WTC11 (cell line): ENCODE measurements at regions not wholly inside any gene's neighbourhood (a gene's known extent, or its start where the extent isn't known, plus 50 kb on each side); places are given as distances from the start of the nearest gene placed in this dataset.
A peak's percentile ranks its signal among the peaks of the same experiment; 100 is the strongest.

Source experiments
- ATAC-seq: fragments of 200-7000 bp; cut with Tn5 transposase; 2 replicates; pipeline ENCODE4 v1.10.0; 2021; ENCODE audit warnings: mild to moderate bottlenecking, moderate library complexity
- CTCF ChIA-PET: fragments of 300-600 bp; sonication (Branson Sonifier 250); formaldehyde crosslinking; loops from one replicate; lab custom pipeline; 2021; ENCODE audit warnings: antibody characterized with exemption; lab: Charles Lee
- POLR2A ChIA-PET: fragments of 350-600 bp; sonication (Branson Sonifier 250); formaldehyde crosslinking; loops from one replicate; lab custom pipeline; 2021; ENCODE audit warnings: antibody characterized with exemption; lab: Charles Lee
- DNase-seq: peaks from one replicate; pipeline ENCODE4 v3.0.0; 2021; ENCODE audit warnings: low spot score
- H3K27ac Mint-ChIP-seq: 2 replicates; pipeline ENCODE4 v1.8.0; 2021; ENCODE audit warnings: mixed read lengths
- H3K27me3 Mint-ChIP-seq: 2 replicates; pipeline ENCODE4 v1.8.0; 2021; ENCODE audit warnings: low read depth, mild to moderate bottlenecking, moderate library complexity, mixed read lengths
- H3K36me3 Mint-ChIP-seq: 2 replicates; pipeline ENCODE4 v1.8.0; 2021; ENCODE audit warnings: mixed read lengths
- H3K4me1 Mint-ChIP-seq: 2 replicates; pipeline ENCODE4 v1.8.0; 2022; ENCODE audit warnings: mixed read lengths
- H3K4me3 Mint-ChIP-seq: 2 replicates; pipeline ENCODE4 v1.8.0; 2021; ENCODE audit warnings: mild to moderate bottlenecking, moderate library complexity, mixed read lengths
- H3K9me3 Mint-ChIP-seq: 2 replicates; pipeline ENCODE4 v1.8.0; 2021; ENCODE audit warnings: mixed read lengths
- ATF1 ChIP-seq: sonication (generic); formaldehyde crosslinking; IDR thresholded peaks from 2 replicates; pipeline ENCODE4 v1.8.1; 2023; ENCODE audit warnings: mild to moderate bottlenecking, moderate library complexity, missing genetic modification reagents
- ATF2 ChIP-seq: sonication (generic); formaldehyde crosslinking; IDR thresholded peaks from 2 replicates; pipeline ENCODE4 v1.8.1; 2022; ENCODE audit warnings: low read depth, missing genetic modification reagents, borderline replicate concordance
- CBFB ChIP-seq: sonication (generic); formaldehyde crosslinking; IDR thresholded peaks from 2 replicates; pipeline ENCODE4 v1.8.1; 2022; ENCODE audit warnings: mild to moderate bottlenecking, low read depth, missing genetic modification reagents
- CREB1 ChIP-seq: sonication (generic); formaldehyde crosslinking; IDR thresholded peaks from 2 replicates; pipeline ENCODE4 v1.8.0; 2023; ENCODE audit warnings: mild to moderate bottlenecking, missing genetic modification reagents
- FOXP4 ChIP-seq: sonication (generic); formaldehyde crosslinking; IDR thresholded peaks from 2 replicates; pipeline ENCODE4 v1.8.0; 2022; ENCODE audit warnings: mild to moderate bottlenecking, missing genetic modification reagents
- GABPB1 ChIP-seq: sonication (generic); formaldehyde crosslinking; IDR thresholded peaks from 2 replicates; pipeline ENCODE4 v1.8.1; 2023; ENCODE audit warnings: mild to moderate bottlenecking, missing genetic modification reagents
- MAX ChIP-seq: sonication (generic); formaldehyde crosslinking; IDR thresholded peaks from 2 replicates; pipeline ENCODE4 v1.8.0; 2022; ENCODE audit warnings: mild to moderate bottlenecking, missing genetic modification reagents
- MXD4 ChIP-seq: fragments of 250-450 bp; sonication (Bioruptor Pico); IDR thresholded peaks from 2 replicates; pipeline ENCODE4 v1.8.0; 2021; ENCODE audit warnings: mild to moderate bottlenecking, moderate library complexity, borderline replicate concordance
- ZNF281 ChIP-seq: sonication (generic); formaldehyde crosslinking; IDR thresholded peaks from 2 replicates; pipeline ENCODE4 v1.8.0; 2023; ENCODE audit warnings: mild to moderate bottlenecking, missing genetic modification reagents
- ZNF416 ChIP-seq: fragments of 250-450 bp; sonication (Bioruptor Pico); IDR thresholded peaks from 2 replicates; pipeline ENCODE4 v1.9.0; 2021; ENCODE audit warnings: mild to moderate bottlenecking, inconsistent platforms
- ZNF532 ChIP-seq: fragments of 250-450 bp; sonication (Bioruptor Pico); IDR thresholded peaks from 2 replicates; pipeline ENCODE4 v1.9.0; 2021; ENCODE audit warnings: mild to moderate bottlenecking, borderline replicate concordance
- TF ChIP-seq, protein P1 (sequence below): fragments of 200-600 bp; IDR thresholded peaks from 2 replicates; pipeline ENCODE4 v1.8.0; 2022; ENCODE audit warnings: antibody characterized with exemption
- TF ChIP-seq, protein P2 (sequence below): fragments of 250-450 bp; sonication (Bioruptor Pico); IDR thresholded peaks from 2 replicates; pipeline ENCODE4 v2.1.2; 2022; ENCODE audit warnings: mild to moderate bottlenecking, moderate library complexity

- no peak overlapping the region for H3K4me3 Mint-ChIP-seq
- CTCF ChIA-PET, result no interaction called here
- no peak for DNase-seq
- POLR2A ChIA-PET, result no interaction called here
- no peaks in the 10 kb centered on the region for H3K4me1 Mint-ChIP-seq
- no peak overlapping the region for H3K27ac Mint-ChIP-seq
- H3K27me3 Mint-ChIP-seq, result no peaks in the 10 kb centered on the region
- H3K36me3 Mint-ChIP-seq, result peaks cover 8% of the 10 kb centered on the region; the same call in 1 of the 2 replicates
- TF ChIP-seq MAX (CRISPR knock-in tag), result no peak
- no peak for ATAC-seq
- peaks cover 25% of the 10 kb centered on the region for H3K9me3 Mint-ChIP-seq
Measured at GRCh38 chr5:19258686-19259085, 729.3 kb downstream of the CDH18 start.

GRCh38 chr5:19261879-19262278 lies 726.1 kb downstream of the CDH18 start:
- Mint-ChIP-seq H3K9me3 (peaks cover 25% of the 10 kb centered on the region), H3K27ac (no peak overlapping the region), H3K4me3 (no peak overlapping the region), H3K4me1 (no peaks in the 10 kb centered on the region), H3K27me3 (no peaks in the 10 kb centered on the region), H3K36me3 (peaks cover 8% of the 10 kb centered on the region; the same call in 1 of the 2 replicates)
- ChIA-PET CTCF (no interaction called here), POLR2A (no interaction called here)
- ATAC-seq (peak; percentile 47; the same call in 1 of the 2 replicates), DNase-seq (no peak)
- TF ChIP-seq, protein P1, sequence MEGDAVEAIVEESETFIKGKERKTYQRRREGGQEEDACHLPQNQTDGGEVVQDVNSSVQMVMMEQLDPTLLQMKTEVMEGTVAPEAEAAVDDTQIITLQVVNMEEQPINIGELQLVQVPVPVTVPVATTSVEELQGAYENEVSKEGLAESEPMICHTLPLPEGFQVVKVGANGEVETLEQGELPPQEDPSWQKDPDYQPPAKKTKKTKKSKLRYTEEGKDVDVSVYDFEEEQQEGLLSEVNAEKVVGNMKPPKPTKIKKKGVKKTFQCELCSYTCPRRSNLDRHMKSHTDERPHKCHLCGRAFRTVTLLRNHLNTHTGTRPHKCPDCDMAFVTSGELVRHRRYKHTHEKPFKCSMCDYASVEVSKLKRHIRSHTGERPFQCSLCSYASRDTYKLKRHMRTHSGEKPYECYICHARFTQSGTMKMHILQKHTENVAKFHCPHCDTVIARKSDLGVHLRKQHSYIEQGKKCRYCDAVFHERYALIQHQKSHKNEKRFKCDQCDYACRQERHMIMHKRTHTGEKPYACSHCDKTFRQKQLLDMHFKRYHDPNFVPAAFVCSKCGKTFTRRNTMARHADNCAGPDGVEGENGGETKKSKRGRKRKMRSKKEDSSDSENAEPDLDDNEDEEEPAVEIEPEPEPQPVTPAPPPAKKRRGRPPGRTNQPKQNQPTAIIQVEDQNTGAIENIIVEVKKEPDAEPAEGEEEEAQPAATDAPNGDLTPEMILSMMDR, result 0 out of 2 replicates have a peak, but pooled peaks have one; percentile 18
- TF ChIP-seq MAX (CRISPR knock-in tag), result no peak

DNA sequence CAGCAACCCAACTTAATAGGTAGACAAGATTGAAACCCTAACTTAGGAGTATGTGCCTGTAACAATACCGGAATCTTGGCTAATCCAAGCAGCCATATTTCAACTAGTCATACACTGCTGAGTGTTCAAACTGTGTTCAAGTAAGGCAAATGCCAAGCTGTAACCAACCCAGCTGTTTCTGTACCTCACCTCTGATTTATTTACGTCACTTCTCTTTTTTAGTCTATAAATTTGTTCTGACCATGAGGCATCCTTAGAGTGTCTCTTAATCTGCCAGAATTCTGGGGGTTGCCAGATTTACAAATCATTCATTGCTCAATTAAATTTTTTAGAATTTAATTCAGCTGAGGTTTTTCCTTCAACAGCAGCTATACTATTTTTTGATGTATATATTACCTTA lies 723.2 kb downstream of the CDH18 start:
- peaks cover 31% of the 10 kb centered on the region for H3K9me3 Mint-ChIP-seq
- H3K36me3 Mint-ChIP-seq, result peaks cover 8% of the 10 kb centered on the region; the same call in 1 of the 2 replicates
- H3K27me3 Mint-ChIP-seq, result no peaks in the 10 kb centered on the region
- ChIA-PET POLR2A (no interaction called here), CTCF (no interaction called here)
- DNase-seq (no peak), ATAC-seq (no peak)
- H3K4me1 Mint-ChIP-seq, result no peaks in the 10 kb centered on the region
- no peak for TF ChIP-seq FOXP4 (CRISPR knock-in tag)
- TF ChIP-seq, protein P2, sequence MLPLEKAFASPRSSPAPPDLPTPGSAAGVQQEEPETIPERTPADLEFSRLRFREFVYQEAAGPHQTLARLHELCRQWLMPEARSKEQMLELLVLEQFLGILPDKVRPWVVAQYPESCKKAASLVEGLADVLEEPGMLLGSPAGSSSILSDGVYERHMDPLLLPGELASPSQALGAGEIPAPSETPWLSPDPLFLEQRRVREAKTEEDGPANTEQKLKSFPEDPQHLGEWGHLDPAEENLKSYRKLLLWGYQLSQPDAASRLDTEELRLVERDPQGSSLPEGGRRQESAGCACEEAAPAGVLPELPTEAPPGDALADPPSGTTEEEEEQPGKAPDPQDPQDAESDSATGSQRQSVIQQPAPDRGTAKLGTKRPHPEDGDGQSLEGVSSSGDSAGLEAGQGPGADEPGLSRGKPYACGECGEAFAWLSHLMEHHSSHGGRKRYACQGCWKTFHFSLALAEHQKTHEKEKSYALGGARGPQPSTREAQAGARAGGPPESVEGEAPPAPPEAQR (CRISPR knock-in tag), result no peak
- TF ChIP-seq ZNF416 (CRISPR knock-in tag), result no peak
- TF ChIP-seq ATF1 (CRISPR knock-in tag), result no peak
- no peak for TF ChIP-seq GABPB1 (CRISPR knock-in tag)
- no peak for TF ChIP-seq ATF2 (CRISPR knock-in tag)
- TF ChIP-seq ZNF281 (CRISPR knock-in tag), result no peak
- TF ChIP-seq CBFB, result no peak
- TF ChIP-seq ZNF532 (CRISPR knock-in tag), result no peak
- TF ChIP-seq CREB1 (CRISPR knock-in tag), result no peak
- no peak for TF ChIP-seq MXD4 (CRISPR knock-in tag)
- no peak overlapping the region for H3K4me3 Mint-ChIP-seq
- no peak overlapping the region for H3K27ac Mint-ChIP-seq
